ENCODE measurements at regions not wholly inside any gene's neighbourhood (a gene's known extent, or its start where the extent isn't known, plus 50 kb on each side); places are given as distances from the start of the nearest gene placed in this dataset.

GRCh38 chr20:51216850-51217249 lies 193.9 kb upstream of the KCNG1 start:
- POLR2A ChIA-PET: no interaction called here
- no peaks in the 10 kb centered on the region for H3K36me3 Mint-ChIP-seq (ENCODE audit: low read depth)
- H3K27me3 Mint-ChIP-seq: peaks cover 48% of the 10 kb centered on the region
- CTCF ChIA-PET: no interaction called here
- H3K4me3 Mint-ChIP-seq: no peak overlapping the region
- ATAC-seq (no peak), DNase-seq (no peak)
- H3K4me1 Mint-ChIP-seq (ENCODE audit: low read depth): peaks cover 6% of the 10 kb centered on the region
- H3K27ac Mint-ChIP-seq: no peak overlapping the region
- intact Hi-C loops (cut with micrococcal nuclease): no loop called here
- TF ChIP-seq CTCF (IDR thresholded peaks at IDR 0.05): no peak
- peaks cover 8% of the 10 kb centered on the region for H3K9me3 Mint-ChIP-seq

- Mint-ChIP-seq H3K27ac (no peak overlapping the region), H3K27me3 (peaks cover 44% of the 10 kb centered on the region), H3K36me3 (ENCODE audit: low read depth) (no peaks in the 10 kb centered on the region), H3K4me3 (no peak overlapping the region), H3K9me3 (peaks cover 8% of the 10 kb centered on the region), H3K4me1 (ENCODE audit: low read depth) (no peaks in the 10 kb centered on the region)
- POLR2A ChIA-PET: interaction anchor here (0.5 kb wide), 1 partner anchor 396 kb away, joined by 3 read pairs; no protein-coding TSS in a partner anchor
- no peak for DNase-seq
- ATAC-seq: no peak
- CTCF ChIA-PET: interaction anchor here (0.8 to 1.5 kb wide), 3 partner anchors 36 to 220 kb away, joined by 3 to 4 read pairs (median 3); no protein-coding TSS in a partner anchor
- no peak for TF ChIP-seq CTCF (IDR thresholded peaks at IDR 0.05)
- intact Hi-C loops (cut with micrococcal nuclease): no loop called here
Observed at GRCh38 chr20:51212816-51213215, 189.9 kb upstream of the KCNG1 start.

GRCh38 chr20:51211191-51211590 lies 188.3 kb upstream of the KCNG1 start:
- TF ChIP-seq CTCF (IDR thresholded peaks at IDR 0.05): no peak

GRCh38 chr20:51210084-51210483 lies 187.2 kb upstream of the KCNG1 start:
- peaks cover 39% of the 10 kb centered on the region for H3K27me3 Mint-ChIP-seq
- POLR2A ChIA-PET: interaction anchor here (1.3 kb wide), 1 partner anchor 10 kb away, joined by 7 read pairs; no protein-coding TSS in a partner anchor
- H3K4me1 Mint-ChIP-seq (ENCODE audit: low read depth): no peaks in the 10 kb centered on the region
- no peak for TF ChIP-seq CTCF (IDR thresholded peaks at IDR 0.05)
- no peaks in the 10 kb centered on the region for H3K36me3 Mint-ChIP-seq (ENCODE audit: low read depth)
- ATAC-seq: no peak
- no peak for DNase-seq
- no peak overlapping the region for H3K27ac Mint-ChIP-seq
- CTCF ChIA-PET: interaction anchor here (0.9 to 1.2 kb wide), 3 partner anchors 9 to 223 kb away, joined by 3 to 6 read pairs (median 5); no protein-coding TSS in a partner anchor
- H3K4me3 Mint-ChIP-seq: no peak overlapping the region
- no peaks in the 10 kb centered on the region for H3K9me3 Mint-ChIP-seq
- intact Hi-C loops (cut with micrococcal nuclease): no loop called here

More at GRCh38 chr20:51211191-51211590, 188.3 kb upstream of the KCNG1 start:
- intact Hi-C loops (cut with micrococcal nuclease): no loop called here
- H3K27me3 Mint-ChIP-seq: peaks cover 41% of the 10 kb centered on the region
- CTCF ChIA-PET: interaction anchor here (1.1 to 1.3 kb wide), 2 partner anchors 10 to 229 kb away, joined by 3 to 4 read pairs; no protein-coding TSS in a partner anchor
- H3K27ac Mint-ChIP-seq: no peak overlapping the region
- DNase-seq: no peak
- ATAC-seq: no peak
- POLR2A ChIA-PET: no interaction called here
- H3K4me3 Mint-ChIP-seq: no peak overlapping the region
- no peaks in the 10 kb centered on the region for H3K36me3 Mint-ChIP-seq (ENCODE audit: low read depth)
- no peaks in the 10 kb centered on the region for H3K9me3 Mint-ChIP-seq
- H3K4me1 Mint-ChIP-seq (ENCODE audit: low read depth): no peaks in the 10 kb centered on the region

GRCh38 chr20:51208162-51208561 lies 185.3 kb upstream of the KCNG1 start:
- ChIA-PET CTCF (no interaction called here), POLR2A (no interaction called here)
- TF ChIP-seq CTCF (IDR thresholded peaks at IDR 0.05): no peak
- Mint-ChIP-seq H3K27me3 (peaks cover 34% of the 10 kb centered on the region), H3K9me3 (no peaks in the 10 kb centered on the region), H3K36me3 (ENCODE audit: low read depth) (no peaks in the 10 kb centered on the region), H3K27ac (no peak overlapping the region), H3K4me1 (ENCODE audit: low read depth) (no peaks in the 10 kb centered on the region), H3K4me3 (no peak overlapping the region)
- intact Hi-C loops (cut with micrococcal nuclease): no loop called here
- ATAC-seq: no peak
- no peak for DNase-seq

All from activated CD8-positive, alpha-beta T cell treated with anti-CD3 and anti-CD28 coated beads for 36 hours (primary cell).